ENCODE measurements at regions not wholly inside any gene's neighbourhood (a gene's known extent, or its start where the extent isn't known, plus 50 kb on each side); places are given as distances from the start of the nearest gene placed in this dataset.

- TF ChIP-seq EZH2 (IDR thresholded peaks at IDR 0.05; ENCODE audit: insufficient read depth, low read length) (no peak), CTCF (IDR thresholded peaks at IDR 0.05; ENCODE audit: insufficient read depth, low read depth, low read length) (no peak)
- DNase-seq (ENCODE audit: low read depth), result no peak
- Histone ChIP-seq H3K4me1 (ENCODE audit: insufficient read depth, low read length) (no peaks in the 10 kb centered on the region), H3K27me3 (ENCODE audit: insufficient read depth, low read length) (no peaks in the 10 kb centered on the region), H3K27ac (ENCODE audit: low read depth, low read length) (no peak overlapping the region), H3K9ac (ENCODE audit: low read length) (no peak overlapping the region), H3K79me2 (ENCODE audit: insufficient read depth, low read length) (no peaks in the 10 kb centered on the region), H2AFZ (ENCODE audit: low read depth, low read length) (no peak overlapping the region), H3K4me3 (ENCODE audit: insufficient read depth, low read depth, low read length) (no peak overlapping the region), H3K9me3 (ENCODE audit: insufficient read depth, low read depth, low read length) (no peaks in the 10 kb centered on the region), H3K36me3 (ENCODE audit: insufficient read depth, low read length) (no peaks in the 10 kb centered on the region), H4K20me1 (ENCODE audit: insufficient read depth, low read length) (no peaks in the 10 kb centered on the region), H3K4me2 (ENCODE audit: low read length) (no peak overlapping the region)
- no peak for FAIRE-seq
- Mint-ChIP-seq H3K4me1 (ENCODE audit: low read depth, unreplicated experiment) (no peaks in the 10 kb centered on the region), H3K9me3 (ENCODE audit: unreplicated experiment) (no peaks in the 10 kb centered on the region), H3K27me3 (ENCODE audit: low read depth, unreplicated experiment) (peaks cover 23% of the 10 kb centered on the region), H3K36me3 (ENCODE audit: low read depth, unreplicated experiment) (no peaks in the 10 kb centered on the region), H3K27ac (ENCODE audit: unreplicated experiment) (no peak overlapping the region), H3K4me3 (ENCODE audit: unreplicated experiment) (no peak overlapping the region)
Observed at GRCh38 chr16:50876263-50876662, 134.4 kb downstream of the CYLD start.

- no peak for TF ChIP-seq EZH2 (IDR thresholded peaks at IDR 0.05; ENCODE audit: insufficient read depth, low read length)
- TF ChIP-seq CTCF (IDR thresholded peaks at IDR 0.05; ENCODE audit: insufficient read depth, low read depth, low read length), result no peak
- Histone ChIP-seq H3K9me3 (ENCODE audit: insufficient read depth, low read depth, low read length) (no peaks in the 10 kb centered on the region), H3K4me3 (ENCODE audit: insufficient read depth, low read depth, low read length) (no peak overlapping the region), H2AFZ (ENCODE audit: low read depth, low read length) (no peak overlapping the region), H3K4me1 (ENCODE audit: insufficient read depth, low read length) (no peaks in the 10 kb centered on the region), H4K20me1 (ENCODE audit: insufficient read depth, low read length) (no peaks in the 10 kb centered on the region), H3K4me2 (ENCODE audit: low read length) (no peak overlapping the region), H3K36me3 (ENCODE audit: insufficient read depth, low read length) (no peaks in the 10 kb centered on the region), H3K9ac (ENCODE audit: low read length) (no peak overlapping the region), H3K79me2 (ENCODE audit: insufficient read depth, low read length) (no peaks in the 10 kb centered on the region), H3K27me3 (ENCODE audit: insufficient read depth, low read length) (no peaks in the 10 kb centered on the region), H3K27ac (ENCODE audit: low read depth, low read length) (no peak overlapping the region)
- no peak overlapping the region for H3K27ac Mint-ChIP-seq (ENCODE audit: unreplicated experiment)
- H3K9me3 Mint-ChIP-seq (ENCODE audit: unreplicated experiment), result no peaks in the 10 kb centered on the region
- H3K4me3 Mint-ChIP-seq (ENCODE audit: unreplicated experiment), result no peak overlapping the region
- H3K36me3 Mint-ChIP-seq (ENCODE audit: low read depth, unreplicated experiment), result no peaks in the 10 kb centered on the region
- no peaks in the 10 kb centered on the region for H3K27me3 Mint-ChIP-seq (ENCODE audit: low read depth, unreplicated experiment)
- H3K4me1 Mint-ChIP-seq (ENCODE audit: low read depth, unreplicated experiment), result no peaks in the 10 kb centered on the region
- no peak for DNase-seq (ENCODE audit: low read depth)
- FAIRE-seq, result no peak
Observed at GRCh38 chr16:50868577-50868976, 126.7 kb downstream of the CYLD start.

- no peak for FAIRE-seq
- Mint-ChIP-seq H3K9me3 (ENCODE audit: unreplicated experiment) (no peaks in the 10 kb centered on the region), H3K4me3 (ENCODE audit: unreplicated experiment) (no peak overlapping the region), H3K36me3 (ENCODE audit: low read depth, unreplicated experiment) (no peaks in the 10 kb centered on the region), H3K27ac (ENCODE audit: unreplicated experiment) (no peak overlapping the region), H3K4me1 (ENCODE audit: low read depth, unreplicated experiment) (peaks cover 10% of the 10 kb centered on the region), H3K27me3 (ENCODE audit: low read depth, unreplicated experiment) (peaks cover 4% of the 10 kb centered on the region)
- H3K4me1 ChIP-seq (ENCODE audit: insufficient read depth, low read length), result peaks cover 9% of the 10 kb centered on the region
- H3K79me2 ChIP-seq (ENCODE audit: insufficient read depth, low read length), result no peaks in the 10 kb centered on the region
- no peaks in the 10 kb centered on the region for H3K9me3 ChIP-seq (ENCODE audit: insufficient read depth, low read depth, low read length)
- H3K4me3 ChIP-seq (ENCODE audit: insufficient read depth, low read depth, low read length), result no peak overlapping the region
- TF ChIP-seq EZH2 (IDR thresholded peaks at IDR 0.05; ENCODE audit: insufficient read depth, low read length) (no peak), CTCF (IDR thresholded peaks at IDR 0.05; ENCODE audit: insufficient read depth, low read depth, low read length) (no peak)
- H3K27me3 ChIP-seq (ENCODE audit: insufficient read depth, low read length), result no peaks in the 10 kb centered on the region
- no peak overlapping the region for H3K27ac ChIP-seq (ENCODE audit: low read depth, low read length)
- no peak overlapping the region for H3K9ac ChIP-seq (ENCODE audit: low read length)
- no peak overlapping the region for H2AFZ ChIP-seq (ENCODE audit: low read depth, low read length)
- no peaks in the 10 kb centered on the region for H4K20me1 ChIP-seq (ENCODE audit: insufficient read depth, low read length)
- no peak overlapping the region for H3K4me2 ChIP-seq (ENCODE audit: low read length)
- DNase-seq (ENCODE audit: low read depth), result no peak
- H3K36me3 ChIP-seq (ENCODE audit: insufficient read depth, low read length), result no peaks in the 10 kb centered on the region
Observed at GRCh38 chr16:50866806-50867205, 124.9 kb downstream of the CYLD start.
